Heart right ventricle (tissue), 16 donors: ENCODE measurements at regions not wholly inside any gene's neighbourhood (a gene's known extent, or its start where the extent isn't known, plus 50 kb on each side); places are given as distances from the start of the nearest gene placed in this dataset.

ENCODE experiments used
- ATAC-seq, 8 donors: fragments of 200-7000 bp; cut with Tn5 transposase; one replicate each; pipeline ENCODE4 v1.9.1; 2020; ENCODE audit warnings: mild to moderate bottlenecking in 8 of 8, moderate library complexity in 8 of 8, moderate number of reproducible peaks in 1 of 8
- DNase-seq, 2 donors: peaks; one replicate each; pipeline ENCODE4 v3.0.0-alpha.2; 2020
- H3K27ac ChIP-seq, 10 donors: fragments of 200-600 bp; sonication (generic) in 2 of 10; one replicate each; pipeline versions ENCODE4 v1.5.0 to v1.8.0; 2020 to 2022; ENCODE audit warnings: mild to moderate bottlenecking in 3 of 10
- H3K27me3 ChIP-seq, 7 donors: fragments of 200-600 bp; one replicate each; pipeline ENCODE4 v1.8.0; 2021 to 2022; ENCODE audit warnings: mild to moderate bottlenecking in 2 of 7
- H3K36me3 ChIP-seq, 9 donors: fragments of 200-600 bp; sonication (generic) in 1 of 9; one replicate each; pipeline versions ENCODE4 v1.5.0 to v1.8.0; 2020 to 2022; ENCODE audit warnings: mild to moderate bottlenecking in 2 of 9
- H3K4me1 ChIP-seq, 9 donors: fragments of 200-600 bp; sonication (generic) in 1 of 9; one replicate each; pipeline versions ENCODE4 v1.5.0 to v1.8.0; 2020 to 2022; ENCODE audit warnings: mild to moderate bottlenecking in 4 of 9
- H3K4me3 ChIP-seq, 10 donors: fragments of 200-600 bp; sonication (generic) in 2 of 10; one replicate each; pipeline versions ENCODE4 v1.5.0 to v1.8.0; 2020 to 2022; ENCODE audit warnings: mild to moderate bottlenecking in 7 of 10, moderate library complexity in 2 of 10
- H3K9me3 ChIP-seq, 11 donors: fragments of 200-600 bp in 10 of 11; sonication (generic) in 2 of 11; one replicate each; pipeline versions ENCODE4 v1.5.0 to v1.8.0; 2013 to 2022; ENCODE audit warnings: mild to moderate bottlenecking in 2 of 11, control low read depth in 1 of 11, moderate library complexity in 1 of 11
- WGBS, 2 donors: extraction: QIAGEN DNeasy Blood & Tissue Kit; methylation state at CpG; one replicate each; pipeline ENCODE4 v1.1.7; 2013; ENCODE audit warnings: inconsistent platforms in 1 of 2; 5-methylcytosine and 5-hydroxymethylcytosine counted together
- intact Hi-C, 10 donors: fragments of 100-400 bp; cut with DNase I; formaldehyde crosslinking; loops; one replicate each; pipeline versions ENCODE4 v1.11.1 to v1.14.2; 2022
- TF ChIP-seq, protein P1 (sequence below), 9 donors: fragments of 200-600 bp; sonication (generic) in 2 of 9; IDR thresholded peaks; one replicate each; pipeline versions ENCODE4 v1.5.0 to v1.8.0; 2021 to 2022; ENCODE audit warnings: antibody characterized with exemption in 9 of 9, mild to moderate bottlenecking in 5 of 9, moderate library complexity in 1 of 9
- donor health status: Arrhythmogenic right ventricular cardiomyopathy.
- donor health status: ischemic (EF 13 %, LVEDD 7.1; RV severe dilation, severe dysfunction).
- donor health status: healthy with polysubstance abuse.
- donor health status: DM: no; HTN: yes; CAD: no.
- donor health status: DM: no; HTN: no; CAD: no.
- donor health status: ischemic (EF 25% LVEDD 6.9; RV normal size, moderate dysfunction).
- donor health status: ischemic (EF 25% LVEDD 5.7; RV mildly dilated, moderate dysfunction).
- donor health status: healthy.
- donor health status: DM: yes; HTN: yes; CAD: no.
- donor health status: Ischemic cardiomyopathy.
- donor health status: ischemic (EF 35%, LVEDD 5.7; RV mildly dilated, moderate dysfunction).
- donor health status: nonischemic (EF 11% LVEDD 7.7; RV severe dilation, severe dysfunction).
- donor health status: DM: yes; HTN: yes; CAD: no.
- donor health status: PGD.
- donor health status: ischemic (EF 29% LVEDD 5.4; RV normal size, mild dysfunction).
- donor health status: nonischemic (EF 23%, LVEDD 6.1; RV moderate dilation, normal function).

GRCh38 chr12:5140190-5140589, 96.5 kb downstream of the KCNA5 start:
- peaks cover 0 to 18% (median 0%) of the 10 kb centered on the region in 11 donors for H3K9me3 ChIP-seq
- no peak overlapping the region for H3K4me3 ChIP-seq
- H3K27me3 ChIP-seq, result peaks cover 0 to 21% (median 10%) of the 10 kb centered on the region in 7 donors
- no peak for DNase-seq
- H3K4me1 ChIP-seq, result no peaks in the 10 kb centered on the region
- no peak overlapping the region for H3K27ac ChIP-seq
- no peak for ATAC-seq
- TF ChIP-seq, protein P1, sequence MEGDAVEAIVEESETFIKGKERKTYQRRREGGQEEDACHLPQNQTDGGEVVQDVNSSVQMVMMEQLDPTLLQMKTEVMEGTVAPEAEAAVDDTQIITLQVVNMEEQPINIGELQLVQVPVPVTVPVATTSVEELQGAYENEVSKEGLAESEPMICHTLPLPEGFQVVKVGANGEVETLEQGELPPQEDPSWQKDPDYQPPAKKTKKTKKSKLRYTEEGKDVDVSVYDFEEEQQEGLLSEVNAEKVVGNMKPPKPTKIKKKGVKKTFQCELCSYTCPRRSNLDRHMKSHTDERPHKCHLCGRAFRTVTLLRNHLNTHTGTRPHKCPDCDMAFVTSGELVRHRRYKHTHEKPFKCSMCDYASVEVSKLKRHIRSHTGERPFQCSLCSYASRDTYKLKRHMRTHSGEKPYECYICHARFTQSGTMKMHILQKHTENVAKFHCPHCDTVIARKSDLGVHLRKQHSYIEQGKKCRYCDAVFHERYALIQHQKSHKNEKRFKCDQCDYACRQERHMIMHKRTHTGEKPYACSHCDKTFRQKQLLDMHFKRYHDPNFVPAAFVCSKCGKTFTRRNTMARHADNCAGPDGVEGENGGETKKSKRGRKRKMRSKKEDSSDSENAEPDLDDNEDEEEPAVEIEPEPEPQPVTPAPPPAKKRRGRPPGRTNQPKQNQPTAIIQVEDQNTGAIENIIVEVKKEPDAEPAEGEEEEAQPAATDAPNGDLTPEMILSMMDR (IDR thresholded peaks at IDR 0.05), result no peak
- WGBS, 2 donors, result 77 to 91% methylated on average over 3 of the region's 3 CpGs
- H3K36me3 ChIP-seq, result no peaks in the 10 kb centered on the region
- intact Hi-C loops, result loop anchor here in 1 of 10 donors (10.0 kb wide), 1 partner anchor 1965 kb away; no protein-coding TSS in a partner anchor

DNA sequence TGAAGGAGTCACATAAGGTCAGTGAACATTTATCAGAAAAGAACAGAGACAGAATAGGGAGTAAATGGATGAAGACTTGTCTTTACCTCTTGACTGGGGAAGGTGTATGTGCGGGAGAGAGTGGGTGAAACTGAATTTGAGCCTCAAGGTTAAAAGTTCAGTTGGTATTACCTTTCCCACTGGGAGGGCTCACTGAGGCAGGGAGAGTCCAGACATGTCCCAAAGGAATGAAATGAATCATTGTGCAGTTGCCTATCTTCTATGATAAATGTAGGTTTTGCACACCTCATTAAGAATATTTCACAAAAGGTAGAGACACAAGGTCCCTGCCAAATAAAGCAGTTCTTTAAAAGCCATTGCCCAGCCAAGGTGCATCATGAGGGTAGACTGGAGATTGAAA, 105.2 kb downstream of the KCNA5 start:
- Histone ChIP-seq H3K36me3 (no peaks in the 10 kb centered on the region), H3K27me3 (peaks cover 0 to 60% (median 11%) of the 10 kb centered on the region in 7 donors)
- 89 to 92% methylated on average over 1 of the region's 1 CpG for WGBS, 2 donors

GRCh38 chr12:5154091-5154490, 110.4 kb downstream of the KCNA5 start:
- intact Hi-C loops, result no loop called here
- 70 to 73% methylated on average over 5 of the region's 5 CpGs for WGBS, 2 donors

More for the DNA sequence above, 105.2 kb downstream of the KCNA5 start:
- Histone ChIP-seq H3K9me3 (no peaks in the 10 kb centered on the region), H3K4me1 (no peaks in the 10 kb centered on the region), H3K4me3 (no peak overlapping the region), H3K27ac (no peak overlapping the region)
- ATAC-seq (no peak), DNase-seq (no peak)
- intact Hi-C loops, result loop anchor here in 1 of 10 donors (10.0 kb wide), 1 partner anchor 1974 kb away; no protein-coding TSS in a partner anchor
- TF ChIP-seq, protein P1 (IDR thresholded peaks at IDR 0.05), result no peak

DNA sequence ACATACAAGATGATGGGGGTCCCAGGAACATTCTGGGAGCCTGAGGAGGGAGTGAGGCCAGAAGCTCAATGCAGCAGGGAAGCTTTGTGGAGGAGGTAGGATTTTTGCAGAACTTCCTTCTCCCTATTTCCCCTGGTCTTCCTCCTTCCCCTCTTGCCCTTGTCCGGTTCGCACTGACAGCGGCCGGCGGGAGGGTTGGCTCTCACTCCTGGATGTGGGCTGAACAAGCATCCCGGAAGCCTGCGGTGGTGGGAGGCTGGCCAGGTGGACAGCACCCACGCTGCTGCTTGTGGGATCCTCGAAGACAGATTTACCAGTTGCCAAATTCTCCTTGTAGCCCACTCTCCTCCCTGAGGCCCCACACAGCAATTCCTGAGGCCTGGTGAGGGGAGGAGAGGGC, 112.2 kb downstream of the KCNA5 start:
- H3K27ac ChIP-seq, result no peak overlapping the region
- H3K9me3 ChIP-seq, result no peaks in the 10 kb centered on the region
- 51 to 69% methylated on average over 9 of the region's 9 CpGs for WGBS, 2 donors
- ATAC-seq, result no peak
- H3K4me3 ChIP-seq, result no peak overlapping the region
- H3K27me3 ChIP-seq, result peaks cover 0 to 62% (median 33%) of the 10 kb centered on the region in 7 donors
- no peaks in the 10 kb centered on the region for H3K36me3 ChIP-seq
- H3K4me1 ChIP-seq, result no peaks in the 10 kb centered on the region
- intact Hi-C loops, result no loop called here
- TF ChIP-seq, protein P1 (IDR thresholded peaks at IDR 0.05), result no peak
- no peak for DNase-seq

More at GRCh38 chr12:5154091-5154490, 110.4 kb downstream of the KCNA5 start:
- Histone ChIP-seq H3K4me1 (no peaks in the 10 kb centered on the region), H3K9me3 (no peaks in the 10 kb centered on the region), H3K4me3 (no peak overlapping the region), H3K27me3 (peaks cover 0 to 70% (median 39%) of the 10 kb centered on the region in 7 donors), H3K27ac (no peak overlapping the region), H3K36me3 (no peaks in the 10 kb centered on the region)
- ATAC-seq, result no peak
- no peak for DNase-seq
- TF ChIP-seq, protein P1 (IDR thresholded peaks at IDR 0.05), result no peak
